ENCODE measurements at regions not wholly inside any gene's neighbourhood (a gene's known extent, or its start where the extent isn't known, plus 50 kb on each side); places are given as distances from the start of the nearest gene placed in this dataset.
"Not testable (repeated sequence)": the region's sequence is repeated elsewhere in the genome, so short reads cannot be mapped to it uniquely, and the experiment has no call there.

DNA sequence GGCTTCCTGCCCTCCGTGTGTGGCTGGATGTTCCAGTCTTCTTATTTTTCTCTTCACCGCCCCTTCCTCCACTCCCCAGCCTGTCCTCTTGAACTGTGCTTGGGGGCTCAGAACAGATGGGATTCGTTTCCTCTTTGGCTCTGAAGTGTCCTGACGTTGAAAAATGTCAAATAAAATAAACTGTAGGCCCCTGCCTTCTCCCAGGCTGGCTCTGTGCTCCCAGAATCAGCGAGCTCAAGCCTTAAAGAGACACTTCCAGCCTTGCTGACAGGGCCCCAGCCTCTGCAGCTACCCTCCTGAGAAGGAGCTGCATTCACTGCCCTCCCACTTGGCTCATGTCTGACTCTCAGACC lies 104.2 kb upstream of the IPO9 start:
- DNase-seq: peak; percentile 67 to 78

DNA sequence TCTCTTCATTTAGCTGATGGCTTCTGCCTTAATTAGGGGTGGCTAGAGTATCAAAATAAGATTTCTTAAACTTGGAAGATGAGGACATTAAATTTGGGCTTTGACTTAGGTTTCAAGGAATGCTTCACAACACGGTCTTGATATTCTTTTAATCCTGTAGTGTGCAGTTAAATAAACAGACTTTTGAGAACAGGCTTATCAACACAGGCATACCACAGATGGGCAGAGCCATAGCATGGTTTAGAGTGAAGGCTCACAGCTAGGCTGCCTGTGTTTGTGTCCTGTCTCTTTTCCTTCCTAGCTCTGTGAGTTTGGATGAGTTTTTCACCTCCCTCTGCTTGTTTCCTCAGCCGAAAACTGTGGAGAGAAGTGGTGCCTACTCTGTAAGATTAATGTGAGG lies 102.3 kb upstream of the IPO9 start:
- DNase-seq: no peak

DNA sequence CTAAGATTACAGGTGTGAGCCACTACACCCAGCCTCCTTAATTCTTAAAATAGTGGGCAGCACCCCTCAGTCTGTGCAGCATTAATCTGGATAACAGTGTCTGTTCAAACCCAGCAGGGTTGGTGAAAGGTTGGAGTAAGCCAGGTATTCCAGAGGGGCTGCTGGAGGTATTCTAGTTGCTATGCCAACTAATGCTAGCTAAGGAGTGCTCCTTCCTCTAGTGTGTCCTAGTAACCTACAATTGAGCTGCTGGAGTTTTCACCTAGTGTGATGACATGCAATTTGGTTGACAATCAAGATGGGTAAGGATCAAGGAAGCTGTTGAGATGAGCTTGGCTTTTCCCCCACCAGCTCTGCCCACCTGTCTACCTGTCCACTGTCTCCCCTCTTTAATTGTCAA lies 100.2 kb upstream of the IPO9 start:
- no peak for DNase-seq

DNA sequence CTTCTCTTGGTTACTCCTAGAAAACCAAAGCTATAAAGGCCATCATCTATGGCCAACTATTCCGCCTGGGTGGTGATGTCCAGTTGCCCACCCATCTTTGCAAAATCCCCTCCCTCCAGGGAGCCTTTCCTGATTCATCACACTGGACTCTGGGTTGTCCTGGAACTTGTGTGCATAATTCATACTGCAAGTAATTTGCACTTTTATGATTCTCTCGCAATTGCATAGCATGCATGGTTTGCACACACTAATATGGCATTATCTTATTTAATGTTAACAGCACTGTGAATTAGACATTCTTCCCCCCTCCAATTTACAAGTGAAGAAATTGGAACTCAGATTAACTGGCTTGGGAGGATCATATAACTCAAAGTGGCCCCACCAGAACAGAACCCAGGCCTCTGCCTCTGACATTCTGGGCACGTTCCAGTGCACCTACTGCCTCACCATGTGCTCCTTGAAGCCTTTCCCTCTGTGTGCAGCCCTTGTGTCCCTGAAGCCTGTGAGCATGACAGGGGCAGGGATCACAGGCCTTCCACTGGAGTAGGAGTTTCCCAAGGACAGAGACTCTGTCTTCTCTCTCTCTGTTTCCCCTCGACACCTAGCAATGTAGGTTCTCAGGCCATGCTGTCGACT lies 98.9 kb upstream of the IPO9 start:
- DNase-seq: no peak

DNA sequence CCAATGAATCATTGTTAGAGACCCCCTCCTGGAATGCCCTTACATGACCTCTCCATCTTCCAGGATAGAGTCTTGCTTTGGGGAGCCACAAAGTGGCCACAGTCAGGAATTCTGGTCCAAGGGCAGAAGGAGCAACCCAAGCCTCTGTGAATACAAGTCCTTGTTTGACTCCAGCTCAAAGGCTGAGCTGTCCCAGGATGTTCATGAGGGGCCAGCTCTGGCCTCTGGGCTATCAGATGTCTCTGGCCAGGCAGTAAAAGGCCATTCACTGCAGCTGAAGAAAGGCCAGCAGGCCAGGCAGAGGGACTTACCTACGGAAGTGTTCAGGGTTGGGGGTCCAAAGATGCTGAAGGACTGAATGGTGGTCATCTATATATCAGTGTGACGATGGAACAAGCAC lies 98.3 kb upstream of the IPO9 start:
- DNase-seq: no peak

DNA sequence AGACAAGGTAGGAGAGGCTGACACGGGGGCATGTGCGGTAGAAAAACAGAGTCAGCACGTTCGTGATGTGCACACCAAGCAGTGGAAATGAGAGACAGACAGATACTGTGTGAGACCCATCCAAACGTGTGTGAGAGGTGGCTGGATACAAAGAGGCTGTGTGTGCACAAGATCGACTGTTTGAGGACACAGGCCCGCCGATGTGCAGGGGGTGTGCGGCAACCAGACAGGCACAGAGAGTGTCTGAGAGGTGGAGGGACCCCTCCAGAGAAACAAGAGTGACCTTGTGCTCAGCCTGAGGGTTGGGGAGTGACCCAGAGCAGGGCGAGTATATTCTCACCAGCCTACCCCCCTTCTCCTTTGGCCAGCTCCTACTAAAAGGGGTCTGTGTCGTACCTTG lies 97.8 kb upstream of the IPO9 start:
- DNase-seq: no peak

DNA sequence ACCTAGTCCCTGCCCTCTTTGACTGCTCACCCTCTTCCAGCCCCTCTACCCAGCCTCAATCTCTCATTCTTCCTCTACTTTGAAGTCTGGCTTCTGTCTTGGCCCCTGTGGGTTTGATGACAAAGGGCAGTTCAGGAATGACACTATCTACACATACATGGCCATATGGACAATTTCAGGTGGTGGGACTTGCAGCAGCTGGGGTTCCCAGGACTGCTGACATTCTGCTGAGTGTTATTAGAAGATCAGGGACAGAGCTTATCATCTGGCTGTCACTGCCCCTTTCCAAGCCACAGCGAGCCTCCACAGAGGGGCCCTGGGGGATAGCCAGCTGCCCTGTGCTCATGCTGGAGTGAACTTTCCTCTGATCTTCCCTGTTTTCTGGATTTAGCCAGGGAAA lies 97.4 kb upstream of the IPO9 start:
- no peak for DNase-seq

DNA sequence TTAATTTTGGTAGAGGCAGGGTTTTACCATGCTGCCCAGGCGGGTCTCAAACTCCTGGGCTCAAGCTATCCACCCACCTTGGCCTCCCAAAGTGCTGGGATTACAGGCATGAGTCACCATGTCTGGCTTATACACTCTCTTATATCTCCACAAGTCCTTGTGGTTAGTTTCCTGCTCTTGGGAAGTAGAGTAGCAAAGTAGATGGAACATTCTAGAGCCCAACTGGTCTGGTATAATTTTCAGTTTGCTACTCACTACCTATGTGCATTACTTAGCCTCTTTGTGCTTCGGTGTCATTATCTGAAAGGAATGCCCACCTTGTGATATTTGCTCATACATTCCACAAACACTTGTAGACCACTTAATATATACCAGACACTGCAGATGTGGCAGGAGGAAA lies 96.6 kb upstream of the IPO9 start:
- no peak for DNase-seq

DNA sequence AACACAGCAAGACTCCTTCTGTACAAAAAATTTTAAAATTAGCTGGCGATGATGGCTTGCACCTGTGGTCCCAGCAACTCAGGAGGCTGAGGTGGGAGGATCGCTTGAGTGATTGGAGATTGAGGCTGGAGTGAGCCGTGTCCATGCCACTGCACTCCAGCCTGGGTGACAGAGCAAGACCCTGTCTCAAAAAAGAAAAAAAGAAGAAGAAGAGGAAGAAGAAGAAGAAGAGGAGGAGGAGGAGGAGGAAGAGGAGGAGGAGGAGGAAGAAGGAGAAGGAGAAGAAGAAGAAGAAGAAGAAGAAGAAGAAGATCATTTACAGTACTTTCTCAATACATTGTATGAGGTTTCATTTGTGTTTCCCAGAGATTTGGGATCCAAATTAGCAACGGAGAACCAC lies 94.7 kb upstream of the IPO9 start:
- DNase-seq: not testable (repeated sequence)

DNA sequence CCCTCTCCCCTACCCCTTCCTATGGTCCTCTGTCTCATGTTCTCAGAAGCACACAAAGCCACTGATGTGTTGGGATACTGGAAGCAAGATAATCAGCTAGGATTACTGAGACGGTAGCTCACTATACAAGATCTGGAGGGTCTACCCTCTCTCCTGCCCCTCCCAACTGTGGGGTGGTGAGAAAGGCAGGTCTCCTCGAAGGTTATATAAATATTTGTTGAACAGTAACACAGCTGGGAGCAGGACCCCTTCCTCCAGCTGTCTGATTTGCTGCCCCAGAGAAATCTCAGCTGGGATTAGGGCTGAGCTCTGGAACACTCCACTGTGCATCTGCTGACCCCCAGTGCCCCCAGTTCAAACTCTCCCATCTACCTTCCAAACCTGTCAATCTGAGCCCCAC lies 94.2 kb upstream of the IPO9 start:
- DNase-seq: no peak

DNA sequence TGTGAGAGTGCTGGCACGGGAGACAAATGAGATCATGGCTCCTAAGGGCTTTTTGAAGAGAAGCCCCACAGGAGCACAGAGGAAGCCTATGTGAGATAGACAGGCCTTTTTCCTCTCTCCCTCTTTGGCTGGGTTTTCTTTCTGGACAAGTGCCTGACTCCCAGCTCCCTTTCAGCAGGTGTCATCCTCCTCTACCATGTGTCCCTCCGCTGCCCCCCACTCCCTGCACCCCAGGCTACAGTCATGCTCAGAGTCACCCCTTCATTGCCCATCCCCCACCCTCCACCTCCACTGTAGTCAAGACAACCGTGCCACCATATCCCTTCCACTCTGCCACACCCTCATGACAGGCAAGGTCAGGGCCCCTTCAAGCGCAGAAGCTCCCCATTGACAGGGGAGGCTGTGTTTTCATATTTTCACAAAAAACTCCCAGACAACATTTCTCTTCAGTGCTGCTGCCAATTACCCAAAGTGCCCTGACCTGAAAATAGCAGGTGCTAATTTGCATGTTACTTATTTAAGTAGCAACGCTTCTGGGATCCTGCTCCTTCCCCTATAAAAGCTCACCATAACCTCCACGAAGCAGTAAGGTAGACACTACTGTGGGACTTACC lies 92.1 kb upstream of the IPO9 start:
- DNase-seq: no peak

DNA sequence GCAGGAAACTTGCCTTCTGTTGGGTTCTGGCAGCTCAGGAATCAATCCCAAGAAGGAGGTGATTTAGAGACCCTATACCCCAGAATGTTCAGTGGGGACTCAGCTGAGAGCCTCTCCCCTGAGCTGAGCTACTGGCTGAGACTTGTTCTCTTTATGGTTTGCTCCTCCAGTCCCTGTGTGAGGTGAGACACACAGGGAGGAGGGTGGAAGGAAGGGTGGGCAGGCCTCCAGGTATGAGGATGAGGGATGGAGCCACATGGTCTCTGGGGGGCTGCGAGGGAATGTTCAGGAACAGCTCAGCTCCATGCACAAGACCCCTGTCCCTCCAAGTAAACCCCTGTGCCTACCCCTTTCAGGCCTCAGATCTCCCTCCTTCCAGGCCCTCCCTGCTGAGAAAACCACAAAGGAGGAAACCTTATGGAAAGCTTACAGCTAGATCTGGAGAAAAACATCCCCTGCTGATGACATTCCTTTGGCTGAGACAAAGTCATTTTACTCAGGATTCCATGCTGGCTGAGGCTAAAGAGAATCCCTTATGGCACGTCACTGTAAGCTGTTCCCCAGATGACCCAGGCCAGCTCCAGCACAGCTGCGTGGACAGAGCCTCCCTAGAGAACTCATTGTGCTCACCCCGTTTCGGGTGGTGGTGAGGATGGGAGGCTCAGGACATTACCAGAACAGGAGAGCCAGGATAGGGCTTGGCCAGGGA lies 91.5 kb upstream of the IPO9 start:
- DNase-seq: peak in 1 of 2 donors; percentile 54

DNA sequence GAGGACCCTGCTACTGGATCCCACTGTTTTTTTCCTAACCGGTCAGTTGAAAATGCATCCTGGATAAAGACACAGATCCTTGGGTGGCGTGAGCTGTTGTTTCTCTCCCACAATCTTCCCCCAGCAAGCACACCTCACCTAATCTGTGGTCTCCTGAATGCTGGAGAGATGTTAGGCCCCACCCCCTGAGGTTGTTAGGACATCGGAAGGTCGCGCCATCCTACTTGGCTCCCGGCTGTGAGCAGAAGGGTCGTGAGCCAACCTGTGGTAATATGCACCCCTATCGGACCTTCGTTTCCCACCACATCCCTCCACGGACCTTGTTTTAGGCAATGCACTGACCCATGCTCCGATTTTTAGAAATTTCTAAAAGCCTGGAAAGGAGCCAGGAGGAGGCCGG lies 89.9 kb upstream of the IPO9 start:
- no peak for DNase-seq

DNA sequence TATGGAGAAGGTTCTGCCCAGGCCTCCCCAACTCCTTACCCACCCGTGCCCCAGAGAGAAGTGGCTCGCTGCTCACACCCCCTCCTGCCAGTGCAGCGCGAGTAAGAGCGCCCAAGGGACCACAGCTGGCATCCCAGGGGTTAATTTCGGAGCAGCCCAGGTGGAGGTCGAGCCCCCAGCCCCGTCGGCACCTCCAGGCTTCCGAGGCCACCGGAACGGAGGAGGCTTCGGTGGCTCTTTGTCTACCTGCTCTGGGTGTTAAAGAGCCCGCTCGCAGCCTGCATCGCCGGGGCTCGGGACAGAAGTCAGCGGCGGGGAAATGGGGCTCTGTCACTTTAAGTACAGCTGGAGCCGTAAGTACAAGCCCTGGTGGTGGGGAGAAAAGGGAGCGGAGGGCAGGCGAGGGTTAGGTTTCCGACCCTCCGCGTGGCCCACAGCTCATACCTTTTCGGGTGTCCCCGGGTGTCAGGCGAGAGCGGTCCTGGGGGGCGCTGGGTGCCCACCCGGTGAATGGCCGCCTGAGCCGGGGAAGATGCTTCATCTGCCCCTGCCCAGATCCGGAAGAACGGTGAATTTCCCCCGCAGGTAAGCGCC lies 89.4 kb upstream of the IPO9 start:
- DNase-seq: no peak

DNA sequence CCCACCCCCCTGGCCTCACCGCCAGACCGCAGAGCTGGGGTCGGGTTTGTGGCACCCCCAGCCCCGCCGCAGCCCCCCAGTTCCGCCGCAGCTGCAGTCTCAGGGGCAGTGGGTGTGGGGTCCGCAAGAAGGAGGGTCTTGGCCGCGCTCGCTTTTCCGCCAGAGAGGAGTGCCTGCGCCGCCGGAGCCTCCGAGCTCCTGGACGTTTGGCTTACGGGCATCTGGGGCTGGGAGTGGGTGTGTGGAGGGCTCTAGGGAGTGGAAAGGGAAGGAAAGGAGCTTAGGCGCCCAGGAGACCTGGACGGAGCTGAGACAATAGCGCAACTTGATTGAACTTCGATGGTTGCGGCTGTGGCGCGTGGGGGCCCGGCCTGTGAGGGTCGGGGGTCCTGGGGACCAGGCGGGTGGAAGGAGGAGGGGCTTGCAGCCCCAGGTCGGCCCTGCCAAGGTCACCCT lies 88.8 kb upstream of the IPO9 start:
- DNase-seq: no peak

DNA sequence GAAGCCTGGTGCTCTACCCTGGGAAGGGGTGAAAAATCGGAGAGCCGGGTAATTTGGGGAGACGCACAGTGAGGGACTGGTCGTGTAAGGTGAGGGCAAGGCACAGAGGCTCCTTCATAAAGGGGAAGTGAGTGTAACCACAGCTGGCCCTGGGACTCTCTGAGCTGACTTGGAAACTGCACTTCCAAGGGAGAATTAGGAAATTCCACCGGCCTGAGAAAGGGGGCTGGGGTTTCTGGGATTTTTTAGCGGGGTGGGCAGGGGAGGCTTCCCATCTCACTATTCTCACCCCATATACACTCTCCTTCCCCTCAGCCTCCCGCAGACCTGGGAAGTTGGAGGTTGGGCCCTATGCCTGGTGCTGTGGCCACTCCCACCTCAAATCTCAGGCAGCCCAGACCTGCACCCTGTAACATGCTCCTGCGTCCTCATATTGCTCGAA lies 88.3 kb upstream of the IPO9 start:
- no peak for DNase-seq

DNA sequence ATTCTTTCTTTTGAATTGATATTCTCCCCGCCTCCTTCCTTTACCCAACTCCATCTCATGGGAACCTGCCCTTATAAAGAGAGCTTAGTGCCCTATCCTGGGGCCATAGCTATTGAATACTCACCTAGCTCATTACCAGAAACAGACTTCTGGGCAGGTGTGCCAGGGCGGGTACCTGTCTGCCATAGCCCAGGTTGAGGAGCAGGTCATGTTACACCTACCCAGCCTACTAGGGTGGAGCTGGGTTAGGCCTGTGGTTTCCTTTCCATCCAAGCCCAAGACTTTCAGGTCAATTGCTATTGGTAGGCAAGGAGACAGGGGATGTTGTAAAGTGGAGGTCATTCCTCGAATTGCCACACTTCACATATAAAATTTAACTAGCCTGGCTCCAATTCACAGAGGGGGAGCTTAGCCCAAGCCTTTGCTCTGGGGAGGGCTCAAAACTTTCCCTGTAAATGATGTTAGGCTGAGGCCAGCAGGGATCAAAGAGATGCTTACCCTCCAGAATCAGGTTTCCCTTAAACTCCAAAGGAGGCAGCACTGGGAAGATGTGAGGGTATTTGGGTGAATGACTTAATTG lies 87.1 kb upstream of the IPO9 start:
- no peak for DNase-seq

DNA sequence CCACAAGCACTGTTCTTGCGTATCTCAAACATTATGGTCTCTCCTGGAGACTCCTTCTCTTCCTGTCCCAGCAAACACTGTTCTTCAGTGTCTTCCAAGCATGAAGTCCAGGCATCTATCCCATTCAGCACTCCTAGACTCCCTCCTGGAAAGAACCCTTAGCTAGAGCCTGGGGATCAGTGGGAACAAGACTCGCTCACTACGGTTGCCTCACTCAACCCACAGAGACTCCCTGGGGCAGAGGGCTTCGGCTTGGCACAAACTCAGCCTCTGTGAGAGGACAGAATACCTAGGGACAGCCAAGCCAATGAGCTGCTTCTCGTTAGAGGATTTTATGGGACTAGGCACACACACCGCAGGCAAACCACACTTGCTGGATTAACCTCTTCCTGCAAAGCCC lies 86.5 kb upstream of the IPO9 start:
- no peak for DNase-seq

DNA sequence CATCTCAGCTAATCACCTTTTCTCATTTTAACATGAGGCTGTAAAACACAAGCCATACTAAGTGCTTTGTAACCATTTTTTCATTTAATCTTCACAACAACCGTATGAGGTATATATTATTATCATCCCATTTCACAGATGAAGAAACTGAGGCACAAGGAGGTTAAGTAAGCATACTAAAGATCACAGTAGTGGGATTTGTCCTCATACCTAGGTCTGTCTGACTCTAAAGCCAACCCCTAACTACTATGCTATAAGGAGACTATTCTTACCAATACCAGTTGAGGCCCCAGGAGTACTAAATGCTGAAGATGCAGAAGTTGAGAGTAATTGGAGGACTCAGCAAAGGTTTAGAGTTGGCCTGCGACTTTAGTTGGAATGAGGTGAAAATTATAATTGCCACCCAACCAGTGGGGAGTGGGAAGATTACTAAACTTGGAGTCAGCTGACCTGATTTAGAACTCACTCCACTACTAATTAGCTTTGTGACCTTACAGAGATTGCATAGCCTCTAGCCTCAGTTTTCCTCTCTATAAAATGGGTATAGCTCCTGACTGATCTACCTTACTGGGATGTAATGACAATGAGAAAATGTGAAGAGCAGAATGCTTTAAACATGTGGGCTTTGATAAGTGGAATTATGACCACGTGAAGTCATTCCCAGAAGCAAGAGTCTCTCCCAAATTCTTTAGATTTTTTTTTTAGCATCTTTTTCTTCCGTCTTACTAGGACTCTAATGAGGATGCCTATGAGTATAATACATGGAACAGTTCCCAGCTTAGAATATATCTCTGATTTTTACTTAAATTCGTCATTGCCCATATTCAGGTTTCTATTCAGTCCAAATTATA lies 85.8 kb upstream of the IPO9 start:
- DNase-seq: no peak

DNA sequence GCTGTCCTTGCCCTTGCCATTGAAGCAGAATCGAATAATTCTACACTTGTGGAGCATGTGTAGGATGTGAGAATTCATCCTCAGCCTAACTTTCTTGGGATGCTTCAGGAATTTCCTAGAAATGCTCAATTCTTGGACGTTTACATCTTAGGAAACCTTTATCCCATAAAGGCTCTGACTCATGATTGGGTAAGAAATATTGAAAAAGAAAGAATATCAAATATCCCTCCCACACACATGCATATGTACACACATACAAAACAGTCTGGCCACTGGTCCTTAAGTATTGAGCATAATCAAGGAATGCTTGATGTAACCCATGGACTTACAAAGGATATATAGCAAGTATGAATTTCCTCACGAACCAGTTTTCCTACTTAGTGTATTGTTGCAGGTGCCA lies 83.9 kb upstream of the IPO9 start:
- DNase-seq: no peak

DNA sequence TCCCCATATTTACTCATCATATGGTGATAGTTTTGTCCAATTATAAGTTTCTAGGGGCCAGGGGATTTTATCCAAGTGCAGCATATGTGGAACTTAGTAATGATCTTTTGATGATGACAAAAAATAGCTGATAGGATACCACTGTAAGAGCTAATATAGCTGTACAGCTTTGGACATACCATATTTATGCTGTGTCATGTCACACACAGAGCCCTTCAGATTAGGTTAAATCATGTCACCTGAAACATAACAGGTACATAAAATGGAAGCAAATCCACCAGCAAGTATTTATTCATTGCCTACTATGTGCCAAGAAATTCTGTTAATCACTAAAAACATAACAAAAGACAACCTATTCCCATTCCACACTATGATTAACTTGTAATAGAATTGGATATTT lies 82.8 kb upstream of the IPO9 start:
- no peak for DNase-seq

DNA sequence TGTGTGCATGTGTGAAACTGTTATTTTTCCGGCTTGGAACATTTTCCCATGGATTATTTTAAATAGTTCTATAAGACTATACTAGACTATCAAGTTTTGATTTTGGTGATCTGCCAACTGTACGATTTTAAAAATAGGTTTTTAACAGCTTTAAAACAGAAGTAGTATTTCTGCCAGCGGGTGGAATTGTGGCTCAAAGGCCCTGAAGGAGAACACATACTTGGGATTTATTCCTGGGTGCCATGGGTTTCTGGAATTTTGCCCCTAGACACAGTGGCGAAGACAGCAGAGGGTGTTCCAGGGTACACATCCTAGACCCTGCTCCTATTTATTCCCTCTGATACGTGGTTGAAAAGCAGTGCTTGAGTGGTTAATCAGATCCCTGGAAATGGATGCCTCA lies 81.7 kb upstream of the IPO9 start:
- no peak for DNase-seq
